ENCODE measurements at regions not wholly inside any gene's neighbourhood (a gene's known extent, or its start where the extent isn't known, plus 50 kb on each side); places are given as distances from the start of the nearest gene placed in this dataset.

DNA sequence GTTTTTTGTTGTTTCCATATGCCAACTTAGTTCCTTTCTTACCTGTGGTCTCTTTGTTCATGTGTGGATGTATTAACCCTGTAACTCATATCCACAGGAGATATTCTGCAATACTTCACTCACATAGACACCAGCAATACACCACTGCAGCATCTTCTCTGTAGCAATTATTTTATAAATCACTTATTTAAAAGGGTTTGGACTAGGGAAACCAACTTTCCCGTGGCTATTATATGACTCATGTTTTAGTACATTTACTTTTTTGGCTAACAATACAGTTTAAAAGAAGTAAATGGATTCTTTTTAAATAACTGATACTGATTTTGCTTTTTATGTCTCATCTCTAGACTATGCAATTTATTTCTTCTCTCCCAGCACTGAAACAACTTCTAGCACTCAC, 488.9 kb downstream of the MBD2 start:
- no peaks in the 10 kb centered on the region for H3K36me3 ChIP-seq (ENCODE audit: control insufficient read depth, insufficient read depth, low read length)
- no peaks in the 10 kb centered on the region for H3K27me3 ChIP-seq (replicated peaks; ENCODE audit: control insufficient read depth, insufficient read depth, low read length)
- TF ChIP-seq, protein P1, sequence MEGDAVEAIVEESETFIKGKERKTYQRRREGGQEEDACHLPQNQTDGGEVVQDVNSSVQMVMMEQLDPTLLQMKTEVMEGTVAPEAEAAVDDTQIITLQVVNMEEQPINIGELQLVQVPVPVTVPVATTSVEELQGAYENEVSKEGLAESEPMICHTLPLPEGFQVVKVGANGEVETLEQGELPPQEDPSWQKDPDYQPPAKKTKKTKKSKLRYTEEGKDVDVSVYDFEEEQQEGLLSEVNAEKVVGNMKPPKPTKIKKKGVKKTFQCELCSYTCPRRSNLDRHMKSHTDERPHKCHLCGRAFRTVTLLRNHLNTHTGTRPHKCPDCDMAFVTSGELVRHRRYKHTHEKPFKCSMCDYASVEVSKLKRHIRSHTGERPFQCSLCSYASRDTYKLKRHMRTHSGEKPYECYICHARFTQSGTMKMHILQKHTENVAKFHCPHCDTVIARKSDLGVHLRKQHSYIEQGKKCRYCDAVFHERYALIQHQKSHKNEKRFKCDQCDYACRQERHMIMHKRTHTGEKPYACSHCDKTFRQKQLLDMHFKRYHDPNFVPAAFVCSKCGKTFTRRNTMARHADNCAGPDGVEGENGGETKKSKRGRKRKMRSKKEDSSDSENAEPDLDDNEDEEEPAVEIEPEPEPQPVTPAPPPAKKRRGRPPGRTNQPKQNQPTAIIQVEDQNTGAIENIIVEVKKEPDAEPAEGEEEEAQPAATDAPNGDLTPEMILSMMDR (IDR thresholded peaks at IDR 0.05; ENCODE audit: insufficient read depth, low read length, poor library complexity, severe bottlenecking): no peak
- no peak overlapping the region for H3K4me3 ChIP-seq (replicated peaks; ENCODE audit: low read depth, low read length)
- DNase-seq (ENCODE audit: extremely low read depth, insufficient read length): no peak

DNA sequence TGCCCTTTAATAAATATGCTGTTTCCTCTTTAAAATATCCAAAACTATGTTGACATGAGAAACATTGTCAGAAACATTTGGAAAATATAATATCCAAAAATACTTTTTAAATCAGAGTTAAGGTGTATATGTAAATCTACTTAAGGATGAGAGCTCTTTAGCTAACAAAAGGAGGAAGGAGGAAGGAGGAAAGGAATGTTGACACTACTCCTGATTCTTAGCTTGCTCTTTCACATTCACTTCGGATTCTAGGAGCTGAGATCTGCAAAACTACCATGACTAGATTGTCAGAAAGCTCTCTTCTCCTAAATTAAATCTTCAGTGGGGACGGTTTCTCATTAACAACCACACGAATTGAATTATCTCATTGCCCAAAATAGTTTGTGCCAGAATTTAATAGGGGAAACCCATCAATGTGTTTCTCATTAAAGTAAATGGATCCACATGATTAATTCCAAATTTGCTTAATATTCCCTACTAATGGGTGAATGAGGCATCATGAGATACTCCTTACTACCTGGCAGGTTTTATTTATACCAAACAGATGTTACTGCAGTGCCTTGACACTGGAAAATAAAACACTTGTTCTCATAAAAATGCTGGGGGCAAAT, 509.1 kb downstream of the MBD2 start:
- TF ChIP-seq, protein P1 (IDR thresholded peaks at IDR 0.05; ENCODE audit: insufficient read depth, low read length, poor library complexity, severe bottlenecking): no peak
- H3K27me3 ChIP-seq (replicated peaks; ENCODE audit: control insufficient read depth, insufficient read depth, low read length): no peaks in the 10 kb centered on the region
- no peak overlapping the region for H3K4me3 ChIP-seq (replicated peaks; ENCODE audit: low read depth, low read length)
- no peaks in the 10 kb centered on the region for H3K36me3 ChIP-seq (ENCODE audit: control insufficient read depth, insufficient read depth, low read length)
- no peak for DNase-seq (ENCODE audit: extremely low read depth, insufficient read length)

DNA sequence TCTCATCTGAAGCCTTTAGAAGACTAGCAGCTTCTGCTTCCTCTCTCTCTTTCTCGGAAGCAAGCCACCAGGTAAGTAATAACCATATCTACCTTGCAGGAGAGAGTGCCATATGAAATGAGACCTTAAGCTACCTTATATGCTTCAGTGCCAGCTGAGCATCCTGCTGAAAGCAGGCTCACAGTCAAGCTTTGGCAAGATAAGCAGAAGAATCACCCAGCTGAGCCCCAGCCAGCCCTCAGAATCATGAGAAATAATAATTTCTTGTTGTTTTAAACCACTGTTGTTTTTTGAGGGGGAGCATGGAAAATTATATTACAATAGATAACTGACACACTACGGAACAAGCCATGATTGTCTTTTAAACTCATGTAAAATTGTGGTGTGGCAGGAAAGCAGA, 514.4 kb downstream of the MBD2 start:
- no peak for DNase-seq (ENCODE audit: extremely low read depth, insufficient read length)
- no peaks in the 10 kb centered on the region for H3K36me3 ChIP-seq (ENCODE audit: control insufficient read depth, insufficient read depth, low read length)
- TF ChIP-seq, protein P1 (IDR thresholded peaks at IDR 0.05; ENCODE audit: insufficient read depth, low read length, poor library complexity, severe bottlenecking): no peak

DNA sequence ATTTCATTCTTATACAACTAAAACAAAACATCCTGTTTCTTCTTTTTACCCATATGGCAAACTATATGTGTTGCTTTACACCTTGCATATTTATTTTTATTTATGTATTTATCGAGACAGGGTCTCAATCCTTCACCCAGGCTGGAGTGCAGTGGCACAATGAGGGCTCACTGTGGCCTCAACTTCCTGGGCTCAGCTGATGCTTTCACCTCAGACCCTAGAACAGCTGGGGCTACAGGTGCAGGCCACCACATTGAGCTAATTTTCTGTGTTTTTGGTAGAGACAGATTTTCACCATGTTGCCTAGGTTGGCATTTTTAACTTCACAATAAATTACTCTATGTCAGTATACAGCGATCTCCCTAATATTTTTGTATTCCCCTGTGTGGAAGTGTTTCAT, 522.0 kb downstream of the MBD2 start:
- no peak for DNase-seq (ENCODE audit: extremely low read depth, insufficient read length)
- Histone ChIP-seq H3K36me3 (ENCODE audit: control insufficient read depth, insufficient read depth, low read length) (no peaks in the 10 kb centered on the region), H3K4me3 (replicated peaks; ENCODE audit: low read depth, low read length) (no peak overlapping the region), H3K27me3 (replicated peaks; ENCODE audit: control insufficient read depth, insufficient read depth, low read length) (no peaks in the 10 kb centered on the region)
- TF ChIP-seq, protein P1 (IDR thresholded peaks at IDR 0.05; ENCODE audit: insufficient read depth, low read length, poor library complexity, severe bottlenecking): no peak

More for the DNA sequence above, 514.4 kb downstream of the MBD2 start:
- H3K27me3 ChIP-seq (replicated peaks; ENCODE audit: control insufficient read depth, insufficient read depth, low read length): no peaks in the 10 kb centered on the region
- H3K4me3 ChIP-seq (replicated peaks; ENCODE audit: low read depth, low read length): no peak overlapping the region

DNA sequence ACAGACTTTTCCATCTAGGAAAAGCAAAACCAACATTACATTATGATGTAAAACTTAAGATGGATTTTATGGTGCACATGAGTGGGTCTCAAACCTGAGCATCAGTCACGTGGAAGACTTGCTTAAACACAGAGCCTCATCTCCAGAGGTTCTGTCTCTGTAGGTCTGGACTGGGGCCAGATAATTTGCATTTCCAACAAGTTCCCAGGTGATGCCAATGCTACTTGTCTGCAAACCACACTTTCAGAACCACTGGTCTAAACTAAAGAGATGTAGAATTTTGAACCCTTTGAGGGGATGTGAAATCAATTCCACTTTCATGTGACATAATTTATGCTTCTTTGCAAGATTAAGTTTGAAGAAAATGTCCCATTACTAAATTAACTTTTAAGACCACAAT, 522.8 kb downstream of the MBD2 start:
- Histone ChIP-seq H3K27me3 (replicated peaks; ENCODE audit: control insufficient read depth, insufficient read depth, low read length) (no peaks in the 10 kb centered on the region), H3K36me3 (ENCODE audit: control insufficient read depth, insufficient read depth, low read length) (no peaks in the 10 kb centered on the region), H3K4me3 (replicated peaks; ENCODE audit: low read depth, low read length) (no peak overlapping the region)
- no peak for DNase-seq (ENCODE audit: extremely low read depth, insufficient read length)
- TF ChIP-seq, protein P1 (IDR thresholded peaks at IDR 0.05; ENCODE audit: insufficient read depth, low read length, poor library complexity, severe bottlenecking): no peak

DNA sequence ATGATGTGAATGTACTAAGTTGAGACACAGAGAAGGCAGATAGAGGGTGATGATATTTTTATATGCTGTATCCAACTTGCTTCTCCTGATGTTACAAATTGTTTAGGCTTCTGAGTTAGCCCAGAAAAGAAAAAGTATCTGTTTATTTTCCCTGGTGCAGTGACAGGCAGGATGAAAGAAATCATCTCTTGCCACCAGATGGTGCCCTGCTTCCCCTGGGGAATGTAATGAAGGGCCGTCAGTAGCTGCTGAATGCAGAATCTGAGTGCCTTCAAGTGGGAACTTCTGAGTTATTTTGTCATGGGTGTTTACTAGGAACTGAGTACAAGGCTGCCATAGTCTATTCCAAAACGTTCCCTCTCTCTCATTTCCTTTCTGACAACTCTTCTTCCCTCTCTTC, 525.6 kb downstream of the MBD2 start:
- H3K27me3 ChIP-seq (replicated peaks; ENCODE audit: control insufficient read depth, insufficient read depth, low read length): no peaks in the 10 kb centered on the region
- no peaks in the 10 kb centered on the region for H3K36me3 ChIP-seq (ENCODE audit: control insufficient read depth, insufficient read depth, low read length)
- H3K4me3 ChIP-seq (replicated peaks; ENCODE audit: low read depth, low read length): no peak overlapping the region
- DNase-seq (ENCODE audit: extremely low read depth, insufficient read length): no peak
- TF ChIP-seq, protein P1 (IDR thresholded peaks at IDR 0.05; ENCODE audit: insufficient read depth, low read length, poor library complexity, severe bottlenecking): peak; percentile 50
